GM13976 (cell line): ENCODE measurements at regions not wholly inside any gene's neighbourhood (a gene's known extent, or its start where the extent isn't known, plus 50 kb on each side); places are given as distances from the start of the nearest gene placed in this dataset.

Experiments used
- DNase-seq: peaks from one replicate; pipeline ENCODE4 v3.0.0; 2012; ENCODE audit warnings: low spot score
- CTCF ChIP-seq: IDR thresholded peaks from 2 replicates; pipeline ENCODE4 v1.5.1; 2012; ENCODE audit warnings: borderline replicate concordance, mild to moderate bottlenecking; ENCODE audit not compliant: insufficient read depth; ENCODE audit errors: extremely low read depth, missing control alignments, control extremely low read depth
- in situ Hi-C: fragments of 300-500 bp; cut with MboI; formaldehyde crosslinking; loops from one replicate; pipeline ENCODE4 v1.12.0; 2022; ENCODE audit warnings: low sequenced_read_pairs, mixed read lengths, inconsistent platforms; ENCODE audit not compliant: unreplicated experiment

DNA sequence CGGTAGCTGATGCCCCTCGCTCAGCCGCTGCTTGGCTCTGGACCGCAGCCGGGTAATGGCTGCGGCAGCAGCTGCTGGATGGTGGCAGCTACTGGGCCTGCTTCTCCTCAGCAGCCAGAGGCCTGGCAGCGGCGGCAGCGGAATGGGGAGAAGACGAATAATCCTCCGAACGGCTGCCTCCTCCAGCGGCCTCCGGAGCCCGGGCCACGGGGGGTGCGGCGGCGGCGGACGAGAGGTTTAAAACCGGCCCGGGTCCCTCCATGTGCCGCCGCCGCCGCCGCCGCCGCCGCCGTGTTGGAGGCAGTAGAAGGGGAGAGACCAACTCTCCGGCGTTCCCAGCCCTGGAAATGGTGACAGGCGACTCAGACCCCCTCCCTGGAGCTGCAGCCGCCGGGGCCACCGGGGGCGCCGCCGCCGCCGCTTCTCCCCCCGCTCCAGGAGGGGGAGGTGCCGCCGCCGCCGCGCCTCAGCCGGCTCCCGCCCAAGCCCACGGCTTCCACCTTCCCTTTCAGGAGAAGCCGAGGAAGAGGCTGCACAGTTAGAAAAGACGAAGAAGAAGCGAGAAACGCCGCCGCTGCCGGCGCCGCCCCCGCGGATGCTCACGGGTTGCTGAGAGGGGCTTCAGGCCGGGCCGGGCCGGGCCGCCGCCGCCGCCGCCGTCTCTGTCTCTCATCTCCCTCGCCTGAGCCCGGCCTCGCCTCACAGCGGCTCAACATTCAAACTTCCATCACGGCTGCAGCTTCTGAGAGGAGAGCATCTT, 118.4 kb upstream of the PRSS3 start:
- peak; percentile 32 for DNase-seq
- in situ Hi-C loops = no loop called here
- TF ChIP-seq CTCF = no peak

DNA sequence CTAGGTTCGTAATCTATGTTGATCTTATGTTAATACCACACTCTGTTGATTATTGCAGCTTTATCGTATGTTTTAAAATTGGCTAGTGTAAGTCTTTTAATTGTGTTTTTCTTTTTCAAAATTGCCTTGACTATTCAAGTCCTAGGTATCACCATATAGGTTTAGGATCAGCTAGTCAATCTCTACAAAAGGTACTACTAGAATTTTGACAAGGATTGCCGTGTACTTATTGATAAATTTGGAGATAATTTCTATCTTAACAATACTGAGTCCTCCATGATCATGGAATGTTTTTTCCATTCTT, 117.9 kb upstream of the PRSS3 start:
- TF ChIP-seq CTCF = no peak
- DNase-seq = no peak
- in situ Hi-C loops = no loop called here

GRCh38 chr9:33677961-33678360, 117.4 kb upstream of the PRSS3 start:
- DNase-seq = no peak
- no peak for TF ChIP-seq CTCF
- in situ Hi-C loops = no loop called here

GRCh38 chr9:33682551-33682950, 112.8 kb upstream of the PRSS3 start:
- TF ChIP-seq CTCF = no peak
- no peak for DNase-seq
- in situ Hi-C loops = no loop called here

DNA sequence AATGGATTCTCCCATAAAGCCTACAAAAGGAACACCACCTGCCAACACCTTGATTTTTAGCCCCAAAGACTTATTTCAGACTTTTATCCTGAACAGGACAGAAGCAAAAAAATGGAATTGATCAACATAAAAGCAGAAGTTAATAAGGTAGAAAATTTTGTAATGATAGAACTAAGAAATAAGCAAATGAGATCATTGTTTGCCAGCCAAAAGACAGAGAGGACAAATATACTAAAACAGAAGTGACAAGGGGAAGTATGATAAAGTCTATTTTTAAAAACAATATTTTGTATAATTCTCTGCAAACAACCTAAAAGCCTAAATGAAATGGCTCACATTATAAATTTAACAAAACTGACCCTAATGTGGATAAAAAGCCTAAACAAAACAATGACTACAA, 110.5 kb upstream of the PRSS3 start:
- in situ Hi-C loops = no loop called here
- no peak for DNase-seq
- no peak for TF ChIP-seq CTCF

- no peak for DNase-seq
- in situ Hi-C loops = no loop called here
- no peak for TF ChIP-seq CTCF
Measured at GRCh38 chr9:33686942-33687341, 108.4 kb upstream of the PRSS3 start.

GRCh38 chr9:33687779-33688178, 107.6 kb upstream of the PRSS3 start:
- no peak for TF ChIP-seq CTCF
- DNase-seq = no peak
- in situ Hi-C loops = no loop called here
